Neural cell (in vitro differentiated cells): ENCODE measurements at regions not wholly inside any gene's neighbourhood (a gene's known extent, or its start where the extent isn't known, plus 50 kb on each side); places are given as distances from the start of the nearest gene placed in this dataset.

Experiments used
- H2AFZ ChIP-seq: fragments of 200-600, 300-800 bp; sonication (generic), shearing (Covaris generic); 2 replicates; pipeline ENCODE4 v1.6.0; 2014; ENCODE audit warnings: low read depth, mild to moderate bottlenecking, antibody characterized with exemption, low read length, moderate library complexity
- H3F3A ChIP-seq: fragments of 200-600 bp; shearing (Covaris generic); 2 replicates; pipeline ENCODE4 v1.6.1; 2016; ENCODE audit warnings: mild to moderate bottlenecking, moderate library complexity, mixed read lengths, antibody characterized with exemption, low read length; ENCODE audit not compliant: insufficient read depth, poor library complexity, severe bottlenecking
- H3K27ac ChIP-seq: fragments of 200-600, 300-800 bp; sonication (generic), shearing (Covaris generic); 2 replicates; pipeline ENCODE4 v1.5.1; 2014; ENCODE audit warnings: mild to moderate bottlenecking, low read length, moderate library complexity
- H3K27me3 ChIP-seq: fragments of 300-800, 200-600 bp; sonication (generic), shearing (Covaris generic); 2 replicates; pipeline ENCODE4 v1.6.0; 2014; ENCODE audit warnings: mild to moderate bottlenecking, low read depth, low read length, moderate library complexity; ENCODE audit not compliant: insufficient read depth
- H3K36me3 ChIP-seq: fragments of 300-800, 200-600 bp; sonication (generic), shearing (Covaris generic); 2 replicates; pipeline ENCODE4 v1.5.1; 2014; ENCODE audit warnings: mild to moderate bottlenecking, antibody characterized with exemption, low read length, moderate library complexity; ENCODE audit not compliant: insufficient read depth
- H3K4me2 ChIP-seq: fragments of 300-800, 200-600 bp; sonication (generic), shearing (Covaris generic); 2 replicates; pipeline ENCODE4 v1.6.0; 2014; ENCODE audit warnings: mild to moderate bottlenecking, low read length
- H3K4me3 ChIP-seq: fragments of 300-800, 200-600 bp; sonication (generic), shearing (Covaris generic); 2 replicates; pipeline ENCODE4 v1.5.1; 2014; ENCODE audit warnings: mild to moderate bottlenecking, low read length, moderate library complexity
- H3K79me2 ChIP-seq: fragments of 200-600 bp; shearing (Covaris generic); replicated peaks from 2 replicates; pipeline ENCODE4 v1.6.0; 2014; ENCODE audit warnings: mild to moderate bottlenecking, low read length, moderate library complexity; ENCODE audit not compliant: insufficient read depth
- H3K9ac ChIP-seq: fragments of 300-800, 200-600 bp; sonication (generic), shearing (Covaris generic); 2 replicates; pipeline ENCODE4 v1.6.1; 2016; ENCODE audit warnings: mild to moderate bottlenecking, low read length, mixed read lengths
- H3K9me2 ChIP-seq: fragments of 200-600 bp; shearing (Covaris generic); 2 replicates; pipeline ENCODE4 v1.6.1; 2016; ENCODE audit warnings: mild to moderate bottlenecking, low read length, mixed read lengths; ENCODE audit not compliant: insufficient read depth
- H3K9me3 ChIP-seq: fragments of 200-600, 300-800 bp; sonication (generic), shearing (Covaris generic); 2 replicates; pipeline ENCODE4 v1.6.1; 2016; ENCODE audit warnings: mild to moderate bottlenecking, mixed run types, low read length, moderate library complexity, mixed read lengths
- H4K20me1 ChIP-seq: fragments of 200-600 bp; shearing (Covaris generic); 2 replicates; pipeline ENCODE4 v1.6.1; 2016; ENCODE audit warnings: mild to moderate bottlenecking, mixed run types; ENCODE audit not compliant: insufficient read depth
- EP300 ChIP-seq: fragments of 450-650 bp; conservative IDR thresholded peaks from 2 replicates; pipeline ENCODE4 v1.6.1; 2014; ENCODE audit warnings: antibody characterized with exemption, mild to moderate bottlenecking, moderate library complexity; ENCODE audit not compliant: poor library complexity, severe bottlenecking
- EZH2 ChIP-seq: fragments of 200-600, 300-800 bp; shearing (Covaris generic), sonication (generic); IDR thresholded peaks from 2 replicates; pipeline ENCODE4 v1.6.1; 2014; ENCODE audit warnings: antibody characterized with exemption, low read length, borderline replicate concordance, mild to moderate bottlenecking; ENCODE audit not compliant: insufficient read depth, poor library complexity, severe bottlenecking
- MXI1 ChIP-seq: fragments of 450-650 bp; conservative IDR thresholded peaks from 2 replicates; pipeline ENCODE4 v1.6.1; 2014; ENCODE audit warnings: antibody characterized with exemption, mild to moderate bottlenecking; ENCODE audit not compliant: poor library complexity, severe bottlenecking
- POLR2AphosphoS5 ChIP-seq: IDR thresholded peaks from 2 replicates; pipeline ENCODE4 v1.6.1; 2012
- RAD21 ChIP-seq: fragments of 450-650 bp; conservative IDR thresholded peaks from 2 replicates; pipeline ENCODE4 v1.6.1; 2014; ENCODE audit warnings: antibody characterized with exemption, mild to moderate bottlenecking, moderate library complexity
- REST ChIP-seq: IDR thresholded peaks from 2 replicates; pipeline ENCODE4 v1.6.1; 2012; ENCODE audit warnings: borderline replicate concordance
- SMC3 ChIP-seq: fragments of 450-650 bp; conservative IDR thresholded peaks from 2 replicates; pipeline ENCODE4 v1.6.1; 2014; ENCODE audit warnings: antibody characterized with exemption, mild to moderate bottlenecking, moderate library complexity; ENCODE audit not compliant: poor library complexity
- TAF1 ChIP-seq: IDR thresholded peaks from 2 replicates; pipeline ENCODE4 v1.6.1; 2012; ENCODE audit warnings: low read depth
- TF ChIP-seq, protein P1 (sequence below): fragments of 450-650 bp; IDR thresholded peaks from 2 replicates; pipeline ENCODE4 v1.5.1; 2014; ENCODE audit warnings: antibody characterized with exemption, mild to moderate bottlenecking, moderate library complexity; ENCODE audit not compliant: poor library complexity, severe bottlenecking

GRCh38 chr6:56806368-56806767, 148.5 kb upstream of the BEND6 start:
- no peaks in the 10 kb centered on the region for H3K9me3 ChIP-seq
- no peaks in the 10 kb centered on the region for H3K36me3 ChIP-seq
- no peak overlapping the region for H3K27ac ChIP-seq
- no peaks in the 10 kb centered on the region for H3K27me3 ChIP-seq
- TF ChIP-seq MXI1 (no peak), SMC3 (no peak), RAD21 (no peak), EP300 (no peak), REST (no peak), TAF1 (no peak), EZH2 (no peak), POLR2AphosphoS5 (no peak)
- TF ChIP-seq, protein P1, sequence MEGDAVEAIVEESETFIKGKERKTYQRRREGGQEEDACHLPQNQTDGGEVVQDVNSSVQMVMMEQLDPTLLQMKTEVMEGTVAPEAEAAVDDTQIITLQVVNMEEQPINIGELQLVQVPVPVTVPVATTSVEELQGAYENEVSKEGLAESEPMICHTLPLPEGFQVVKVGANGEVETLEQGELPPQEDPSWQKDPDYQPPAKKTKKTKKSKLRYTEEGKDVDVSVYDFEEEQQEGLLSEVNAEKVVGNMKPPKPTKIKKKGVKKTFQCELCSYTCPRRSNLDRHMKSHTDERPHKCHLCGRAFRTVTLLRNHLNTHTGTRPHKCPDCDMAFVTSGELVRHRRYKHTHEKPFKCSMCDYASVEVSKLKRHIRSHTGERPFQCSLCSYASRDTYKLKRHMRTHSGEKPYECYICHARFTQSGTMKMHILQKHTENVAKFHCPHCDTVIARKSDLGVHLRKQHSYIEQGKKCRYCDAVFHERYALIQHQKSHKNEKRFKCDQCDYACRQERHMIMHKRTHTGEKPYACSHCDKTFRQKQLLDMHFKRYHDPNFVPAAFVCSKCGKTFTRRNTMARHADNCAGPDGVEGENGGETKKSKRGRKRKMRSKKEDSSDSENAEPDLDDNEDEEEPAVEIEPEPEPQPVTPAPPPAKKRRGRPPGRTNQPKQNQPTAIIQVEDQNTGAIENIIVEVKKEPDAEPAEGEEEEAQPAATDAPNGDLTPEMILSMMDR: no peak
- H2AFZ ChIP-seq: no peak overlapping the region
- peaks cover 2% of the 10 kb centered on the region for H3F3A ChIP-seq
- no peaks in the 10 kb centered on the region for H3K9me2 ChIP-seq
- H3K4me2 ChIP-seq: no peak overlapping the region
- peaks cover 16% of the 10 kb centered on the region for H3K79me2 ChIP-seq
- H3K4me3 ChIP-seq: no peak overlapping the region
- H3K9ac ChIP-seq: no peak overlapping the region
- no peaks in the 10 kb centered on the region for H4K20me1 ChIP-seq

DNA sequence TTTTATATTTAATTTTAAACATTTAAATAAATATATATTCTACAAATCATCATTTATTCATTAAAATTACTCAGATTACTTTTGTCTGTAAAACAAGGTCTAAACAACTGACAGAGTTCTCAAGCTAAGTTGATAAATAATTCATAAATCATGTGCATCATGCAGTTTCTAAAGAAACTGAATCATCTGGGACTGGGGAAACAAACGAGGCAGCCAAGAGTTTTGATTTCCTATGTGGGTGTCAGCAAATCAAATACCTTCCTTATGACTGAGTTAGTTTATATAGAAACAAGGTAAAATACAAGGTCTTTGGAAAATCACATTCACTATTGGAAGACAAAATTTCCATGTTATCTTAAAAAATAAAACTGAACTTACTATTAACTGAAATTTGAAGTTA, 149.9 kb upstream of the BEND6 start:
- H3K9ac ChIP-seq: no peak overlapping the region
- H3K4me3 ChIP-seq: no peak overlapping the region
- H3K27me3 ChIP-seq: no peaks in the 10 kb centered on the region
- H3K27ac ChIP-seq: no peak overlapping the region
- no peaks in the 10 kb centered on the region for H3K36me3 ChIP-seq
- H3K79me2 ChIP-seq: peaks cover 17% of the 10 kb centered on the region
- peaks cover 2% of the 10 kb centered on the region for H3F3A ChIP-seq
- no peaks in the 10 kb centered on the region for H4K20me1 ChIP-seq
- no peaks in the 10 kb centered on the region for H3K9me2 ChIP-seq
- H3K9me3 ChIP-seq: no peaks in the 10 kb centered on the region
- TF ChIP-seq TAF1 (no peak), MXI1 (no peak), REST (no peak), RAD21 (no peak), SMC3 (no peak), EZH2 (no peak), POLR2AphosphoS5 (no peak), EP300 (no peak)
- TF ChIP-seq, protein P1: no peak
- no peak overlapping the region for H3K4me2 ChIP-seq
- H2AFZ ChIP-seq: no peak overlapping the region
